Thyroid gland (tissue), 4 donors: ENCODE measurements at regions not wholly inside any gene's neighbourhood (a gene's known extent, or its start where the extent isn't known, plus 50 kb on each side); places are given as distances from the start of the nearest gene placed in this dataset.

Source experiments
- CTCF ChIP-seq, 6 experiments: fragments of 200-600 bp in 3 of 6; fragments of 450-650 bp in 3 of 6; sonication (generic) in 3 of 6; IDR thresholded peaks; one replicate each; pipeline ENCODE4 v1.5.1; 2016 to 2019; ENCODE audit warnings: antibody characterized with exemption in 6 of 6, mild to moderate bottlenecking in 2 of 6, inconsistent platforms in 1 of 6, moderate library complexity in 1 of 6
- POLR2A ChIP-seq, 2 donors: fragments of 450-650 bp; IDR thresholded peaks; one replicate each; pipeline ENCODE4 v1.6.1; 2017; ENCODE audit warnings: antibody characterized with exemption in 2 of 2, mild to moderate bottlenecking in 2 of 2, moderate library complexity in 1 of 2

DNA sequence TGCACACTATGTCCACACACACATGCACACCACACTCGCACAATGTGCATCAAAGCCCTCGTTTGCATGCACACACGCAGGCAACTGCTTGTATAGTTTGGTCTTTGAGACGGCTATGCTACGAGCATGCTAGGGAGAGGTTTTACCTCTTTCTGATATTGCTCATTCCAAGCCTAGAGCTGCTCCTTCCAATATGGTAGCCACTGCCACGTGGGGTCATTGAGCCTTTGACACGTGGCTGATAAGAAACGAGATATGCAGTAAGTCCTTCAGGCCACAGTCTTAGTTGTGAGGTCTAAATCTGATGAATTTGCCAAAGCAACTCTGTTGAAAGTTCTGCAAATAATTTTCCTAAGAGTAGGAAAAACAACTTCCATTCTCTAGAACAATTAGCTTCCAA lies 204.4 kb downstream of the KLF6 start:
- TF ChIP-seq CTCF (IDR thresholded peaks at IDR 0.05) (no peak), POLR2A (IDR thresholded peaks at IDR 0.05) (no peak)
